AG04450 (cell line): ENCODE measurements at regions not wholly inside any gene's neighbourhood (a gene's known extent, or its start where the extent isn't known, plus 50 kb on each side); places are given as distances from the start of the nearest gene placed in this dataset.
"Not testable (repeated sequence)": the region's sequence is repeated elsewhere in the genome, so short reads cannot be mapped to it uniquely, and the experiment has no call there.

Source experiments
- CTCF ChIA-PET: fragments of 300-600, 350-600 bp; formaldehyde crosslinking; extraction: SDS; loops from one replicate; lab custom pipeline; 2022; ENCODE audit warnings: antibody characterized with exemption, inconsistent platforms; lab: Charles Lee
- POLR2A ChIA-PET: fragments of 350-600 bp; formaldehyde crosslinking; extraction: SDS; loops from one replicate; lab custom pipeline; 2021; ENCODE audit warnings: antibody characterized with exemption, inconsistent platforms; lab: Yijun Ruan, JAX
- DNase-seq: peaks from one replicate; pipeline ENCODE4 v3.0.0-alpha.2; 2011; ENCODE audit warnings: low read depth, low spot score
- H3K27ac ChIP-seq: one replicate; pipeline ENCODE4 v1.5.1; 2012; ENCODE audit warnings: low read depth, low read length, control low read depth
- H3K27me3 ChIP-seq: one replicate; pipeline ENCODE4 v1.6.0; 2012; ENCODE audit warnings: low read length; ENCODE audit not compliant: control insufficient read depth, insufficient read depth
- H3K4me3 ChIP-seq: 2 replicates; pipeline ENCODE4 v1.5.1; 2011; ENCODE audit warnings: mild to moderate bottlenecking, low read depth, low read length, control low read depth
- H3K9me3 ChIP-seq: 2 replicates; pipeline ENCODE4 v1.5.1; 2012; ENCODE audit warnings: low read length; ENCODE audit not compliant: control insufficient read depth, insufficient read depth
- CTCF ChIP-seq: IDR thresholded peaks from 2 replicates; pipeline ENCODE4 v1.5.1; 2011; ENCODE audit warnings: low read depth, low read length, control low read depth, inconsistent platforms
- small RNA-seq: library from RNA; depleted of rRNA; stranded (forward); fragments of <200 nt; gene quantifications from one replicate; pipeline ENCODE3, GENCODE V24; 2012; ENCODE audit warnings: low read depth; ENCODE audit not compliant: insufficient read length

DNA sequence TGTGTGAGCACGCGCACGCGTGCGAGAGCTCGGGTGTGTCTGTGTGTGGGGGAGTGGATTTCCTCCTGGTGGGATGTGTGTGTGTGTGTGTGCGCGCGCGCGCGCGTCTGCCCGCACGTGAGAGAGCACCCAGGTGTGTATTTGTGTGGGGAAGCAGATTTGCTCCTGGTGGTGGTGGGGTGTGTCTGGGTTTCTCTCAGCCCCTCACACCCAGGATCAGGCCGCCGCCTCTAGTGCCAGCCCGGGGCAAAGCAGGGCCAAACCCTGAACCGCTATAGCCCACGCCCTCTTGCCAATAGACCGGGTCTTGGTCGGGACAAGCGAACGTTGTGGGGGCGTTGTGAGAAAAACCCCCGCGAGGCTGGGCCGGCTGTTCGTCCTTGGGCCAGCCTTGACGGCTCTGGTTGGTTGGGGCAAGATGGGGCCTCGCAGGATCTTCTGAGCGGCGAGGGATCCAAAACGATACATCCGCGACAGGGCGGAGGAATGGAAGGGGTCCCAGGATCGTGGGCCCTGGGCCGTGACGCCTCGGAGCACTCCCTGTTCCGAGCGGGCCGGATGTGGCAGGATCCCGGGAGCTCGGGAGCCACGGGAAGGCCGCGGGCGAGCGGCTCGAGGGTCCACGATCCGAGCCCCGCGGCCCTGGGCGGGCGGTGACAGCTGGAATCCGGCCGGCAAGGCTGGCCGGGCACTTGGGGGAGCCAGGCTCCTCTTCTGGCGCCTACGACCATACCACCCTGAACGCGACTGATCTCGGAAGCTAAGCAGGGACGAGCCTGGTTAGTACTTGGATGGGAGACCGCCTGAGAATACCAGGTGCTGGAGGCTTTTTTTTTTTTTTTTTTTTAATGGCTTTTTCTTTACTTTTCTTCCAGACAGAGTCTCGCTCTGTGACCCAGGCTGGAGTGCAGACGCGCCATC lies 68.2 kb downstream of the RNF187 start:
- Histone ChIP-seq H3K9me3 (peaks cover 23% of the 10 kb centered on the region), H3K27me3 (no peaks in the 10 kb centered on the region), H3K4me3 (0 out of 2 replicates have a peak overlapping the region, but pooled peaks have one; percentile 10), H3K27ac (no peak overlapping the region)
- ChIA-PET POLR2A (no interaction called here), CTCF (no interaction called here)
- TF ChIP-seq CTCF: no peak
- DNase-seq: no peak

GRCh38 chr1:228556634-228557430 lies 69.7 kb downstream of the RNF187 start:
- POLR2A ChIA-PET, H3K27ac ChIP-seq, DNase-seq, CTCF ChIA-PET, H3K27me3 ChIP-seq: not testable (repeated sequence)
- peak overlapping the region; percentile 38 for H3K4me3 ChIP-seq
- peaks cover 23% of the 10 kb centered on the region for H3K9me3 ChIP-seq

Small RNA genes in the stretch of these regions (small RNA-seq; reads per million reads assigned to genes)
- gene RNA5SP19: 700 reads per million, percentile 95 among the genes with 10 or more reads in this experiment
